ENCODE measurements at regions not wholly inside any gene's neighbourhood (a gene's known extent, or its start where the extent isn't known, plus 50 kb on each side); places are given as distances from the start of the nearest gene placed in this dataset.

- DNase-seq = no peak
- 53 to 54% methylated on average over 4 of the region's 4 CpGs for WGBS, 2 donors
- Histone ChIP-seq H3K4me3 (no peak overlapping the region), H3K9me3 (ENCODE audit: control insufficient read depth in 4 of 4, insufficient read depth in 3 of 4, low read length in 3 of 4) (no peaks in the 10 kb centered on the region), H3K27ac (ENCODE audit: low read depth in 1 of 2, low read length in 1 of 2) (no peak overlapping the region), H3K36me3 (ENCODE audit: control insufficient read depth in 4 of 4, insufficient read depth in 4 of 4, low read length in 4 of 4) (no peaks in the 10 kb centered on the region), H3K9ac (ENCODE audit: insufficient read depth in 1 of 2, low read length in 2 of 2) (no peak overlapping the region), H3K4me1 (ENCODE audit: control insufficient read depth in 5 of 5, insufficient read depth in 5 of 5, low read length in 5 of 5) (no peaks in the 10 kb centered on the region), H3K27me3 (ENCODE audit: control insufficient read depth in 3 of 3, insufficient read depth in 3 of 3, low read length in 2 of 3) (no peaks in the 10 kb centered on the region)
- no peak for ATAC-seq (ENCODE audit: insufficient read depth, low FRiP score)
- TF ChIP-seq, protein P1, sequence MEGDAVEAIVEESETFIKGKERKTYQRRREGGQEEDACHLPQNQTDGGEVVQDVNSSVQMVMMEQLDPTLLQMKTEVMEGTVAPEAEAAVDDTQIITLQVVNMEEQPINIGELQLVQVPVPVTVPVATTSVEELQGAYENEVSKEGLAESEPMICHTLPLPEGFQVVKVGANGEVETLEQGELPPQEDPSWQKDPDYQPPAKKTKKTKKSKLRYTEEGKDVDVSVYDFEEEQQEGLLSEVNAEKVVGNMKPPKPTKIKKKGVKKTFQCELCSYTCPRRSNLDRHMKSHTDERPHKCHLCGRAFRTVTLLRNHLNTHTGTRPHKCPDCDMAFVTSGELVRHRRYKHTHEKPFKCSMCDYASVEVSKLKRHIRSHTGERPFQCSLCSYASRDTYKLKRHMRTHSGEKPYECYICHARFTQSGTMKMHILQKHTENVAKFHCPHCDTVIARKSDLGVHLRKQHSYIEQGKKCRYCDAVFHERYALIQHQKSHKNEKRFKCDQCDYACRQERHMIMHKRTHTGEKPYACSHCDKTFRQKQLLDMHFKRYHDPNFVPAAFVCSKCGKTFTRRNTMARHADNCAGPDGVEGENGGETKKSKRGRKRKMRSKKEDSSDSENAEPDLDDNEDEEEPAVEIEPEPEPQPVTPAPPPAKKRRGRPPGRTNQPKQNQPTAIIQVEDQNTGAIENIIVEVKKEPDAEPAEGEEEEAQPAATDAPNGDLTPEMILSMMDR (IDR thresholded peaks at IDR 0.05; ENCODE audit: control extremely low read depth, extremely low read depth) = no peak
Observed at GRCh38 chr3:117518364-117518763, 808.8 kb downstream of the TUSC7 start.

DNA sequence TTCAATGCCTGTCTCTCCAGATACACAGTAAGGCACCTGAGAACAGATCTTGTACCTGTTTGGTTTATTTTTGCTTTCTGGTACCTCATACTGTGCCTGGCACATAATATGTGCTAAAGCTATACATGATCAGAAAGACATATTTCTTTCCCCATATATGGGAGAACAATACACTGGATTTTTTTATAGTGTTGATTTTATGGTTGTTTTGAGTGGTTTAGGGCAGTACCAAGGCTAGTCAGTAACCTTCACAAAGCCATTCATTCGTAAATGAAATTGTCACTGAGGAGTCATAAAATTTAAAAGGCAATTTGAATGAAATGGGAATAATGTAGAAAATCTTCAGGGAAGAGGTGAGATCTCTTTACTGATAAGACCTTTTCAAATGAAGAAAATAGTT is 810.2 kb downstream of the TUSC7 start:
- Histone ChIP-seq H3K27me3 (ENCODE audit: control insufficient read depth in 3 of 3, insufficient read depth in 3 of 3, low read length in 2 of 3) (no peaks in the 10 kb centered on the region), H3K27ac (ENCODE audit: low read depth in 1 of 2, low read length in 1 of 2) (no peak overlapping the region), H3K36me3 (ENCODE audit: control insufficient read depth in 4 of 4, insufficient read depth in 4 of 4, low read length in 4 of 4) (no peaks in the 10 kb centered on the region), H3K4me1 (ENCODE audit: control insufficient read depth in 5 of 5, insufficient read depth in 5 of 5, low read length in 5 of 5) (no peaks in the 10 kb centered on the region), H3K9me3 (ENCODE audit: control insufficient read depth in 4 of 4, insufficient read depth in 3 of 4, low read length in 3 of 4) (no peaks in the 10 kb centered on the region), H3K4me3 (no peak overlapping the region), H3K9ac (ENCODE audit: insufficient read depth in 1 of 2, low read length in 2 of 2) (no peak overlapping the region)
- TF ChIP-seq, protein P1 (IDR thresholded peaks at IDR 0.05; ENCODE audit: control extremely low read depth, extremely low read depth) = no peak
- ATAC-seq (ENCODE audit: insufficient read depth, low FRiP score) (no peak), DNase-seq (no peak)
- 94 to 96% methylated on average over 1 of the region's 1 CpG for WGBS, 2 donors

- WGBS, 2 donors = 90 to 94% methylated on average over 4 of the region's 4 CpGs
- TF ChIP-seq, protein P1 (IDR thresholded peaks at IDR 0.05; ENCODE audit: control extremely low read depth, extremely low read depth) = no peak
- DNase-seq (no peak), ATAC-seq (ENCODE audit: insufficient read depth, low FRiP score) (no peak)
- no peaks in the 10 kb centered on the region for H3K36me3 ChIP-seq (ENCODE audit: control insufficient read depth in 4 of 4, insufficient read depth in 4 of 4, low read length in 4 of 4)
- no peaks in the 10 kb centered on the region for H3K9me3 ChIP-seq (ENCODE audit: control insufficient read depth in 4 of 4, insufficient read depth in 3 of 4, low read length in 3 of 4)
- H3K4me1 ChIP-seq (ENCODE audit: control insufficient read depth in 5 of 5, insufficient read depth in 5 of 5, low read length in 5 of 5) = no peaks in the 10 kb centered on the region
- H3K27me3 ChIP-seq (ENCODE audit: control insufficient read depth in 3 of 3, insufficient read depth in 3 of 3, low read length in 2 of 3) = no peaks in the 10 kb centered on the region
- H3K27ac ChIP-seq (ENCODE audit: low read depth in 1 of 2, low read length in 1 of 2) = no peak overlapping the region
- H3K4me3 ChIP-seq = no peak overlapping the region
- H3K9ac ChIP-seq (ENCODE audit: insufficient read depth in 1 of 2, low read length in 2 of 2) = no peak overlapping the region
Observed at GRCh38 chr3:117520582-117520981, 811.0 kb downstream of the TUSC7 start.

GRCh38 chr3:117523418-117523817 is 813.8 kb downstream of the TUSC7 start:
- DNase-seq = no peak
- Histone ChIP-seq H3K9ac (ENCODE audit: insufficient read depth in 1 of 2, low read length in 2 of 2) (no peak overlapping the region), H3K9me3 (ENCODE audit: control insufficient read depth in 4 of 4, insufficient read depth in 3 of 4, low read length in 3 of 4) (no peaks in the 10 kb centered on the region), H3K4me3 (no peak overlapping the region), H3K36me3 (ENCODE audit: control insufficient read depth in 4 of 4, insufficient read depth in 4 of 4, low read length in 4 of 4) (no peaks in the 10 kb centered on the region), H3K27me3 (ENCODE audit: control insufficient read depth in 3 of 3, insufficient read depth in 3 of 3, low read length in 2 of 3) (no peaks in the 10 kb centered on the region), H3K27ac (ENCODE audit: low read depth in 1 of 2, low read length in 1 of 2) (no peak overlapping the region), H3K4me1 (ENCODE audit: control insufficient read depth in 5 of 5, insufficient read depth in 5 of 5, low read length in 5 of 5) (peaks cover 0 to 6% (median 0%) of the 10 kb centered on the region in 5 donors)
- ATAC-seq (ENCODE audit: insufficient read depth, low FRiP score) = no peak
- 68 to 85% methylated on average over 5 of the region's 5 CpGs for WGBS, 2 donors
- TF ChIP-seq, protein P1 (IDR thresholded peaks at IDR 0.05; ENCODE audit: control extremely low read depth, extremely low read depth) = no peak
